Gastroesophageal sphincter (tissue), 3 donors: ENCODE measurements at regions not wholly inside any gene's neighbourhood (a gene's known extent, or its start where the extent isn't known, plus 50 kb on each side); places are given as distances from the start of the nearest gene placed in this dataset.
"Not testable (repeated sequence)": the region's sequence is repeated elsewhere in the genome, so short reads cannot be mapped to it uniquely, and the experiment has no call there.

Source experiments
- EP300 ChIP-seq: sonication (generic); formaldehyde crosslinking; IDR thresholded peaks from one replicate; pipeline ENCODE4 v1.6.1; 2017; ENCODE audit warnings: antibody characterized with exemption, mild to moderate bottlenecking
- POLR2A ChIP-seq, 2 donors: fragments of 450-650 bp; IDR thresholded peaks; one replicate each; pipeline ENCODE4 v1.6.1; 2017; ENCODE audit warnings: antibody characterized with exemption in 2 of 2, mild to moderate bottlenecking in 2 of 2, moderate library complexity in 1 of 2
- POLR2AphosphoS5 ChIP-seq: sonication (generic); formaldehyde crosslinking; IDR thresholded peaks from one replicate; pipeline ENCODE4 v1.6.1; 2017; ENCODE audit warnings: antibody characterized with exemption
- TF ChIP-seq, protein P1 (sequence below), 4 experiments: fragments of 200-600 bp in 2 of 4; fragments of 450-650 bp in 2 of 4; sonication (generic) in 1 of 4; IDR thresholded peaks; one replicate each; pipeline ENCODE4 v1.5.1; 2017 to 2019; ENCODE audit warnings: antibody characterized with exemption in 4 of 4, mild to moderate bottlenecking in 2 of 4, moderate library complexity in 2 of 4

DNA sequence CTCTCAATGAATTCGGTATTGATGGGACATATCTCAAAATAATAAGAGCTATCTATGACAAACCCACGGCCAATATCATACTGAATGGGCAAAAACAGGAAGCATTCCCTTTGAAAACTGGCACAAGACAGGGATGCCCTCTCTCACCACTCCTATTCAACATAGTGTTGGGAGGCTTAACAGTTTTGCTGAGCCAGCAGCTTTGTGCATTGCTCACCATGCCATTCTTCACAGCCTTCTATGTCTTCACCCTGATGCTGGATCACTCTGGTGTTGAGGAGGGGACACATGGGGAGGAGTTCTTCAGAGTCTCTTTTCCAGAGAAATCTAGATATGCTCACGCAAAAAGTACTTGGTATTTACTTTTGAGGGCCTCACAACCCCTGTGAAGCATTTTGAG is 281.7 kb downstream of the TAFA4 start:
- TF ChIP-seq, protein P1, sequence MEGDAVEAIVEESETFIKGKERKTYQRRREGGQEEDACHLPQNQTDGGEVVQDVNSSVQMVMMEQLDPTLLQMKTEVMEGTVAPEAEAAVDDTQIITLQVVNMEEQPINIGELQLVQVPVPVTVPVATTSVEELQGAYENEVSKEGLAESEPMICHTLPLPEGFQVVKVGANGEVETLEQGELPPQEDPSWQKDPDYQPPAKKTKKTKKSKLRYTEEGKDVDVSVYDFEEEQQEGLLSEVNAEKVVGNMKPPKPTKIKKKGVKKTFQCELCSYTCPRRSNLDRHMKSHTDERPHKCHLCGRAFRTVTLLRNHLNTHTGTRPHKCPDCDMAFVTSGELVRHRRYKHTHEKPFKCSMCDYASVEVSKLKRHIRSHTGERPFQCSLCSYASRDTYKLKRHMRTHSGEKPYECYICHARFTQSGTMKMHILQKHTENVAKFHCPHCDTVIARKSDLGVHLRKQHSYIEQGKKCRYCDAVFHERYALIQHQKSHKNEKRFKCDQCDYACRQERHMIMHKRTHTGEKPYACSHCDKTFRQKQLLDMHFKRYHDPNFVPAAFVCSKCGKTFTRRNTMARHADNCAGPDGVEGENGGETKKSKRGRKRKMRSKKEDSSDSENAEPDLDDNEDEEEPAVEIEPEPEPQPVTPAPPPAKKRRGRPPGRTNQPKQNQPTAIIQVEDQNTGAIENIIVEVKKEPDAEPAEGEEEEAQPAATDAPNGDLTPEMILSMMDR (IDR thresholded peaks at IDR 0.05): not testable (repeated sequence)
- not testable (repeated sequence) for TF ChIP-seq POLR2A (IDR thresholded peaks at IDR 0.05); EP300; POLR2AphosphoS5
